ENCODE measurements at regions not wholly inside any gene's neighbourhood (a gene's known extent, or its start where the extent isn't known, plus 50 kb on each side); places are given as distances from the start of the nearest gene placed in this dataset.
A peak's percentile ranks its signal among the peaks of the same experiment; 100 is the strongest.

- H3K27me3 ChIP-seq (replicated peaks; ENCODE audit: control insufficient read depth, insufficient read depth, low read length): no peaks in the 10 kb centered on the region; the same call in 1 of the 2 replicates
- peak in 1 of 2 experiments; percentile 29 for DNase-seq
- H3K4me1 ChIP-seq: no peaks in the 10 kb centered on the region
- no TSS peak for BruUV-seq (replicated peaks)
- no peaks in the 10 kb centered on the region for H3K9me3 ChIP-seq
- Mint-ChIP-seq H3K4me1 (ENCODE audit: low read depth, unreplicated experiment) (no peaks in the 10 kb centered on the region), H3K27me3 (ENCODE audit: insufficient read depth, unreplicated experiment) (peaks cover 6% of the 10 kb centered on the region), H3K4me3 (ENCODE audit: unreplicated experiment) (no peak overlapping the region), H3K9me3 (ENCODE audit: unreplicated experiment) (no peaks in the 10 kb centered on the region), H3K27ac (ENCODE audit: unreplicated experiment) (no peak overlapping the region), H3K36me3 (ENCODE audit: insufficient read depth, unreplicated experiment) (no peaks in the 10 kb centered on the region)
- intact Hi-C loops (cut with micrococcal nuclease; ENCODE audit: unreplicated experiment): loop anchor here (2.0 kb wide), 1 partner anchor 628 kb away; no protein-coding TSS in a partner anchor
- H3K36me3 ChIP-seq (ENCODE audit: control insufficient read depth, insufficient read depth, low read length): no peaks in the 10 kb centered on the region
- CTCF ChIA-PET: interaction anchor here (0.9 kb wide), 1 partner anchor 408 kb away, joined by 3 read pairs; no protein-coding TSS in a partner anchor
- no peak overlapping the region for H3K4me3 ChIP-seq (ENCODE audit: low read depth, low read length)
- POLR2A ChIA-PET: no interaction called here
- no peak for TF ChIP-seq CTCF (IDR thresholded peaks at IDR 0.05; ENCODE audit: insufficient read depth in 1 of 2, low read depth in 1 of 2, low read length in 1 of 2, severe bottlenecking in 1 of 2, unreplicated experiment in 1 of 2)
These were observed 103.1 kb upstream of the SULF2 start for GRCh38 chr20:47888351-47888750.

DNA sequence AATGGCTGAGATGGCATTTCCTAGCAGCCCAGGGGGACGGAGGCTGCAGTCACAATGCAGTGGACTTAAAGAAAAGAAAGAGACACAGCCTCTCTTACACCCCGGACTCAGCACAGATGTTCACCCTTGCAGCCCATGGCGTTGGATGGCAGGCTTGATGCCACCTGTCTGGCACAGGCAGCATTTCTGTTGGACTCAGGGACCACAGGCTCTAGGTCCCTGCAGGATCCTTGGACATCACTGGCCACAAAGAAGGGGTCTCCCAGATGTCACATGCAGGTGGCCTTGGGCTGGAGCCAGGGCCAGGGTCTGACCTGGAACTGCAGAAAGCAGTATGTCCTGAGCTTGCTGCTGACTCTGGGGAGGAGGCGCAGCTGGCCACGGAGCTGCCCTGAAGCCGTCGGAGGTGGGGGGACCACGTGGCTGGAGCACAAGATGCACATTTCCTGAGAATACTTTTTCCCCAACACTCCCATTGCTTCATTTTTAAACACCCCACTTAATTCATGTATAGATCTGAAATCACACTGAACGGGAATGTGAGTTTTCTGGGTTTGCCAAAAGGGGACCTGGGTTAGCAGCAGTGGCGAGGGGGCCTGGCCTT, 102.3 kb upstream of the SULF2 start:
- H3K4me3 Mint-ChIP-seq (ENCODE audit: unreplicated experiment): no peak overlapping the region
- H3K27me3 ChIP-seq (replicated peaks; ENCODE audit: control insufficient read depth, insufficient read depth, low read length): no peaks in the 10 kb centered on the region; the same call in 1 of the 2 replicates
- ChIA-PET CTCF (interaction anchor here (0.9 kb wide), 1 partner anchor 408 kb away, joined by 3 read pairs; no protein-coding TSS in a partner anchor), POLR2A (no interaction called here)
- no peaks in the 10 kb centered on the region for H3K4me1 ChIP-seq
- H3K4me3 ChIP-seq (ENCODE audit: low read depth, low read length): no peak overlapping the region
- H3K9me3 ChIP-seq: no peaks in the 10 kb centered on the region
- peak in 1 of 2 experiments; percentile 31 for DNase-seq
- intact Hi-C loops (cut with micrococcal nuclease; ENCODE audit: unreplicated experiment): loop anchor here (2.0 kb wide), 1 partner anchor 629 kb away; no protein-coding TSS in a partner anchor
- no peaks in the 10 kb centered on the region for H3K4me1 Mint-ChIP-seq (ENCODE audit: low read depth, unreplicated experiment)
- H3K36me3 Mint-ChIP-seq (ENCODE audit: insufficient read depth, unreplicated experiment): no peaks in the 10 kb centered on the region
- no peaks in the 10 kb centered on the region for H3K36me3 ChIP-seq (ENCODE audit: control insufficient read depth, insufficient read depth, low read length)
- no TSS peak for BruUV-seq (replicated peaks)
- peaks cover 6% of the 10 kb centered on the region for H3K27me3 Mint-ChIP-seq (ENCODE audit: insufficient read depth, unreplicated experiment)
- no peak for TF ChIP-seq CTCF (IDR thresholded peaks at IDR 0.05; ENCODE audit: insufficient read depth in 1 of 2, low read depth in 1 of 2, low read length in 1 of 2, severe bottlenecking in 1 of 2, unreplicated experiment in 1 of 2)
- H3K9me3 Mint-ChIP-seq (ENCODE audit: unreplicated experiment): no peaks in the 10 kb centered on the region
- no peak overlapping the region for H3K27ac Mint-ChIP-seq (ENCODE audit: unreplicated experiment)

GRCh38 chr20:47887064-47887463, 101.8 kb upstream of the SULF2 start:
- Histone ChIP-seq H3K4me1 (peaks cover under 1% of the 10 kb centered on the region; the same call in 1 of the 2 replicates), H3K27me3 (replicated peaks; ENCODE audit: control insufficient read depth, insufficient read depth, low read length) (no peaks in the 10 kb centered on the region; the same call in 1 of the 2 replicates), H3K4me3 (ENCODE audit: low read depth, low read length) (no peak overlapping the region), H3K36me3 (ENCODE audit: control insufficient read depth, insufficient read depth, low read length) (no peaks in the 10 kb centered on the region), H3K9me3 (no peaks in the 10 kb centered on the region)
- DNase-seq: peak in 1 of 2 experiments; percentile 33
- no TSS peak for BruUV-seq (replicated peaks)
- Mint-ChIP-seq H3K36me3 (ENCODE audit: insufficient read depth, unreplicated experiment) (no peaks in the 10 kb centered on the region), H3K27ac (ENCODE audit: unreplicated experiment) (no peak overlapping the region), H3K9me3 (ENCODE audit: unreplicated experiment) (no peaks in the 10 kb centered on the region), H3K27me3 (ENCODE audit: insufficient read depth, unreplicated experiment) (peaks cover 6% of the 10 kb centered on the region), H3K4me1 (ENCODE audit: low read depth, unreplicated experiment) (no peaks in the 10 kb centered on the region), H3K4me3 (ENCODE audit: unreplicated experiment) (no peak overlapping the region)
- CTCF ChIA-PET: no interaction called here
- POLR2A ChIA-PET: no interaction called here
- no peak for TF ChIP-seq CTCF (IDR thresholded peaks at IDR 0.05; ENCODE audit: insufficient read depth in 1 of 2, low read depth in 1 of 2, low read length in 1 of 2, severe bottlenecking in 1 of 2, unreplicated experiment in 1 of 2)
- intact Hi-C loops (cut with micrococcal nuclease; ENCODE audit: unreplicated experiment): no loop called here

All from Caco-2 (cell line).